Activated CD8-positive, alpha-beta memory T cell treated with anti-CD3 and anti-CD28 coated beads, Interleukin-2, amount 50 U/mL, for 4 hours (primary cell): ENCODE measurements at regions not wholly inside any gene's neighbourhood (a gene's known extent, or its start where the extent isn't known, plus 50 kb on each side); places are given as distances from the start of the nearest gene placed in this dataset.

Source experiments
- DNase-seq: peaks from one replicate; pipeline ENCODE4 v3.0.0-alpha.2; 2020

DNA sequence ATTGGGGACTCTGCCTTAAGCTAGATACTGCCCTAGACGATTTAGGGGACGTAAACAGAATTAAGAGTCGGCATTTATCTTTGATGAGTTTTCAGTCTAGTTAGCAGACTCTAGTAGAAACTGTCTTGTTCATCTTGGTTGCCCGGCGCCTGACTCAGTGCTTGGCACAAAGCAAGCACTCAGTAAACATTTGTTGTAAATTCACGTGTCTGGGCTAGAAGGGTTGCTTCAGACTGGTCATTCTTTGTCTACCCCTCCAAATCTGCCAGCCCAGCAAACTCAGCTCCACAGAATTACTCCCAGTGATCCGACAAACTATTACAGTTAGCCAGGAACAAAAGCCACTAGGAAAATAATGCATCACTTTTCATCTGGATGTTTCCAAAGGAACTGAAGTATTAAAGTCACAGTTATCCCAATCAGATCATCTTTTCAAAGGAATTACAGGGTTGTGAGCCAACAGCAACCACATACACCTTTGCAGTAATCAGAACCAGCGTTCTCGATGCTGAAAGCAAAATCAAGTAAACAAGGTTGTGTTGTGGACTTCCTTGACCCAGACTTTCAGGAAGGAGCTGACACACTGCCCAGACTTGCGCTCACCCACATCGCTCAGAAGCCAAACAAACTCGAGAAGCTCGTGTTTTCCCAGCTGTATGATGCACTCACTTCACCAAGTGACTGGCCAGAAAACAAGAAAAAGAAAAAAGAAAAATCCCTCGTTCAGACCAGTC, 66.5 kb upstream of the GADD45A start:
- no peak for DNase-seq

DNA sequence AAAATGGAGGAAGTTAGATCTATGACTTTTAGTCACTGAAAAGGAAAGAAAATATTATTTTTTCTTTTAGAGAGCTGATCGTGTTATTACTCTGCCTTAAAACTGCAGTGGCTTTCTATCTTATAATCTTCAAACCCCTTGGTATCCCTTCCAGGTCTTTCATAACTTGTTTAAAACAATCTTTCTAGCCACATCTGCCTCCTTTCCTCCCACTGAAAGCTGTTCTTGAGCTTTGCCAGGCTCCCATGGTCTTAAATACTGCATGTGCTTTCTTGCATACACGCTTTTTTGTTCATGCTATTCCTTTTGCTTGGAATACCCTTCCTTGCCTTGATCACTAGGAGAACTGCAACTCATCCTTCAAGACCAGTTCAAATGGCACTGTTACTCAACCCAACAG, 65.9 kb upstream of the GADD45A start:
- DNase-seq, result no peak

DNA sequence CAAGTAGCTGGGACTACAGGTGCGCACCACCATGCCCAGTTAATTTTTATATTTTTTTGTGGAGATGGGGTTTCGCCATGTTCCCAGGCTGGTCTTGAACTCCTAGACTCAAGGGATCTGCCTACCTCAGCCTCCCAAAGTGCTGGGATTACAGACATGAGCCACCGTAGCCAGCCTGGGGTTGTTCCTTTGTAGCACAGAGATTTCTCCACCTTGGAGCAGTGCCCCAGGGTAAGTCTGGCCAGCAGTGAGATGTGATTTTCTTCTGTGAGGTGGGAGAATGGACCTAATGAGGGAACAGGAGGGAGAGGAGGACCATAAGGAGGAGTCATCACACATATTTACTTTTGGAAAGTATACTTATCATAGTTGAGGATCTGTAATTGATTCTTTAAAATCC, 61.1 kb upstream of the GADD45A start:
- DNase-seq, result no peak

DNA sequence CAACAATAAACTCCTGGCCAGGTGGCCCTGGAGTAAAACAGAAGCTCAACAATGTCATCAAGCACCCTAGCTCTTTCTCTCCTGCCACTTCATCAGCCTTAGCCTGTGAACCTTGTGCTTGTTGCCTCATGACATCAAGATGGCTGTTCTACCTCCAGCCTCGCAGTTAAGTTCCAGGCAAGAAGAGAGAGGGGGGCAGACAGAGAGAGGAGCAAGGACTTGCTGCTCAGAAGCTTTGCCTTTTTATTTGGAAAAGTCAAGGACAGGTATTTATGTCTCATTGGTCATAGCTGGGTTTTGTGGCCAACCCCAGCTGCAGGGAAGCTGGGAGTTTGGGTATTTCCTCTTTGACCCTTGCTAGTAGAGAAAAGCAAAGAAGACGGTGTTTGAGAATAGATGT, 60.3 kb upstream of the GADD45A start:
- DNase-seq, result no peak

DNA sequence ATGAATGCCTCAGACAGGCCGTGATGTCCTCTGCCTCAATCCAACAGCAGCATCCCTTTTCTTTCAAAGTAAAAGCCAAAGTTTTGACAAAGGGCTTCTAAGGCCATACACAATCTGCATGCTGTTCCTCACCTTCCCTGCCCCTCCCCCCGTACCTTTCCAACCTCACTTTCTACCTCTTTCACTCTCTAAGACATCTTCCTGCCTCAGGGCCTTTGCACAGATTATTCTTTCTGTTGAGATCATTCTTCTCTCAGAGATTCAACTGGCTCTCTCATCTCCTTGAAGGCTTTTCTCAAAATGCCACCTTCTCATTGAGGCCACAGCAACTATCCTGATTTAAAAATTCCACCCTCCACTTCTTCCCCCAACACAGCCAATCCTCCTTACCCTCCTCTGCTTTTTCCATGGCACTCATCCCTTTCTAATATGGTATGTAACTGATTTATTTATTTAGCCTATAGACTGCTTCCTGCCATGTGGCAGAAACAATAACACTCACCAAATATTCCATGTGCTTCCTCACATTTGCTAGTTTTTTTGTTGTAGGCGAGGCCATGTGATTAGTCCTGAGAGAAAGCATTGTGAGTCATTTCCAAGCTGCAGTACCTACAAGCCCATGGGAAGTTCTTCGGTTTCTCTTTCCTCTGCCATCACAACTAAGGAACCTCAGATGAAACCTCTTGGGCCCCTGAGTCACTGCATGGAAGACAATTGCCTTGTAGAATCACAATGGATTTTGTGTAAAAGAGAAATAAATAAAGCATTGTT, 58.7 kb upstream of the GADD45A start:
- no peak for DNase-seq

DNA sequence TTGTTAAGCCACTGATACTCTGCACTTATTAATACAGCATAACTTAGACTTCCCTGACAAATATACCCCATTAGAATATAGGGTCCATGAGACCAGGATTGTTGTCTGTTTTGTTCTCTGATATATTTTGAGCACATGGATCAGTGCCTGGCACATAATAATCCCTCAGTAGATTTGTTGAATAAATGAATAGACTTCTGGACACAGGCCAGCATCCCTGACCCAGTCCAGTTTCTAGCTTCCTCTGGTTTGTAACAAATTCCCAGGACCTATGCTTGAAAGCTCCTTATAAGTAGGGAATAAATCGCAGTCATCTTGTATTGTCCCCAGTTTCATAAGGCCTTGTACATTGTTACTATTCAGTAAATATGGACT, 58.2 kb upstream of the GADD45A start:
- no peak for DNase-seq

DNA sequence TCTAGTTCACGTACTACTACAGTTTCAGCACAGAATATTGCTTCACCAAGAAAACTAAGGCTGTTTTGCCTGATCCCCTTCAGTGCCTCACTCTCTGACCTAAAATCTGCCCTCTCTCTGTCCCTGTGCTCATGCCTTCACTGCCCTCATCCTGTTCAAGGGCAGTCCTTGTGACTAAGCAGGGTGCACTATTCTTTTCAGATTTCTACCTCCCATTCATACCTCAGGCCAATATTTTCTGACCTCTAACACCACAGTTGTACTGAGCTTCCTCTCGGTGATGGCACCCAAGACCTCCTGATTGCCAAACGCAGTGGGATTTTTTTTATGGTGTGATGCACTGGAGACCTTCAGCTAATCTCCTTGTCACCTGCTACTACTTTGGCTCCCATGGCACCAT, 57.7 kb upstream of the GADD45A start:
- DNase-seq, result no peak

DNA sequence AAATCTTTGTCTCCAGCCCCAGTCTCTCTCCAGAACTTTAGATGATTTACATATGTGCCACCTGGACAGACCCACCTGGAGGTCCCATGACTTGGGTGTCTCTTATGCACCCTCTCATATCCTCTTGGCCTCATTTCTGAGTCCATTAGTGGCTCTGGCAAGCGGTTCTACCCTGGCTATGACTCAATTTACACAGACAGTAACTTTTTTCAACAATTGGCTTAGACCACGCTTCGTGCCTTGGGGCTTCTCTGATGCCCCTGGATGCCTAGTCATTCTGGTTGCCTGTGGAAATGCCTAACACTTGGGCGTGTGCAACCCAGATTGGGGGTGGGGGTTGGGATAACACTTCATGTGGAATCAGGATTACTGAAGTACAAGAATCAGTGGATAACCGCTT, 57.1 kb upstream of the GADD45A start:
- DNase-seq, result no peak

DNA sequence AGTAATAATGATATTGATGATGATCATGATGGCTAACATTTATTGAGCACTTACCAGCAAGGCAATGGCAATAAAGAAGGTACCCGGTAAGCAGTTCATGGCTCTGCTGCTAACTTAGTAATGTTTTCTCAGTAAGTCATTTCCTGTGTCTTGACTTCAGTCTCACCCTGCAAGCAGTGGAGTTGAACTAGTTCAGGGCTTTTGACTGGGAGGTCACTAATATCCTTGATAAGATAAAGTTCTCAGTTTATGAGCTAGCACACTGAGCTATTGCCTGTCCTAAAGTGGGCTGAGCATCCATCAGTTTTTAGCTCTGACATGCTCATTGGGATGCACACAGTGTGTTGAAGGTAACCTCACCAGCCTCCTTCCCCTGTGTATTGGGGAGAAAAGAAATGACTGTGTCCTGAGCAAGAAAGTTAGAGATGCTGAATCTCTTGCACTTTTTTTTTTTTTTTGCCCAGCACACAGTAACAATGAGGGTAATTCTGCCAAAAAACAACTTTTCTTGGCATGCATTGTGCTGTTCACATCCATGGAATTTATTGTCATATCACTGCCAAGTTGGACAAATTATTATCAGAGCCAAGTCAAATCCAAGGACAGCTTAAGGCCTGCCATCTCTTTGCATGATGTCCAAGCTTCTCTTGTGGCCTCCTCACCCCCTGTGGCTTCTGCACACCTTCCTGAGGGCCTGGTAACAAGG, 55.5 kb upstream of the GADD45A start:
- no peak for DNase-seq

DNA sequence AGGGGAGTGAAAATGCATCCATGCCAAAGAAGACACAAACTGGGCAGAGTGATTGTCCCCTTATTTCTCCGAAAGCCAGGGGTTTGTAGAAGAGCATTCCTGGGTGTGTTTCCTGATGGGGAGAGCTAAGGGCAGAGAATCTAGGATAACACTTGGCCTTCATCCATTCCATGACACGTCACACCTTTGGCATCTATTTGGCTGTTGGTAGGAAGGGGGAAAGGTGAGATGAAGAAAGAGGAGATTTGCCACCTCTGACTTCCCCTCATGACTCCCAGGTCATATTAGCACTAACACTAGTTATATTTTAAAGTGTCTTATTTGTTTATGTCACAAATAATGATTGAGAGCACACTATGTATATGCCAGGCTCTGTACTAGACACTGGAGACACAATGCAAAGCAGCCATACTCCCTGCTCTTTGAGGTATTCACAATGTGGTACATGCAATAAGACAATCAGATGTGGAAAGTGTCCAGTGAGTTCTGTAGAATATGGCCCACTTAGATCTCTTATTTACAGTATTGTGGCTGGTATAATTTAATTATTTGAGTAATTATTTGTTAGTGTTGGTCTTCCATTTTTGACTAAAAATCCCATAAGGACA, 54.5 kb upstream of the GADD45A start:
- DNase-seq, result no peak

DNA sequence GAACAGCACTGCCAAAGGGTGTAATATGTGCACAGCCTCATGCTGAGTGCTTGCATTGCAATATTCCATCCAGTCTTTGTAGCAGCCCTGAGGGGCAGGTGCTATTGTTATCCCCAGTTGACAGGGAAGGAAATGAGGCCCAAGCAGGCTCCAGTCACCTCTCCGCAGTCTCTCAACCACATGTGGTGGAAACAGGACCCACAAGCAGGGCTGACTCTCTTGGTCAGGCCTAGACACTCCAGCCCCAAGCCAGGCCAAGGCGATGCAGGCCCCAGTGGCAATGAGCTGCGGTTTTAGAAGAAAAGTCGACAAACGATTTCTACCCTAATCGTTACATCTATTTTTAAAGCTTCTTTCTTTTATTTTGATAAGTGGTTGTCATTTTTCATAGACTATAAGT, 52.6 kb upstream of the GADD45A start:
- no peak for DNase-seq

DNA sequence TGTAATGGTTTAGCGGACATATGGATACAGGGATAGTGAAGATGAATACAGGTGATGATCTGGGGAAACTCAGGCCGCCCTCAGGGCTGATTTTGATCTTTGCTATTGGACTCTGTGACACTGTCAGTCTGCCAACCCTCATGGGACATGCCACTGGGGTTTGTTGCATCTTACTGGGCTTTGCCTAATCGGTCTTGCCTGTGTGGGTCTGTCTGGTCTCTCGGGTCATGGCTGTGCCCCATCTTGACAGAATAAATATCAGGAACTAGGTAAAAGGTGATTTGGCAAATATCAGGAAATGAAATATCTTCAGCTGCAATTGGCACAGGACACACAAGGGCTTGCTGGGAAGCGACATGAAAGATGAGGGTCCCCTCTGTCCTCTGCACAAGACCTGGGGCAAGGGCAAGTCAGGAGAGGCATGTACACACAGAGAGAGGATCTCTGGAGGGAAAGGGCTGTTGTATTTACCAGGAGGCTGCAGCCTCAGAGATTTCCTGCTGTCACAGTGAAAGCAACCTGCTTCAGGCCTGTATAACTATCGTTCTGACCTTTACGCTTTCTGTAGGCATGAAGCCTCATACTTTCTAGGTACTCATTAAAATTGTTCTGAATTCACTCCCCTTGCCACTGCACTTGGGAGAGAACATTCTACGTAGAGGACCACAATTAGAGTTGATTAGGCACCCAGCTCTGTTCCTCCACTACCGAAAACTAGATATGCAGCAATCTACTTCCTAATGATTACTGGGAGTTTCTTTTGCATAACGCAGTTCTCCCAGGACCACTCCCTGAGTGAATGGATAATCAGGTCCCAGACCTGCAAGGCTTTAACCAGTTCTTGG, 52.0 kb upstream of the GADD45A start:
- DNase-seq, result no peak

DNA sequence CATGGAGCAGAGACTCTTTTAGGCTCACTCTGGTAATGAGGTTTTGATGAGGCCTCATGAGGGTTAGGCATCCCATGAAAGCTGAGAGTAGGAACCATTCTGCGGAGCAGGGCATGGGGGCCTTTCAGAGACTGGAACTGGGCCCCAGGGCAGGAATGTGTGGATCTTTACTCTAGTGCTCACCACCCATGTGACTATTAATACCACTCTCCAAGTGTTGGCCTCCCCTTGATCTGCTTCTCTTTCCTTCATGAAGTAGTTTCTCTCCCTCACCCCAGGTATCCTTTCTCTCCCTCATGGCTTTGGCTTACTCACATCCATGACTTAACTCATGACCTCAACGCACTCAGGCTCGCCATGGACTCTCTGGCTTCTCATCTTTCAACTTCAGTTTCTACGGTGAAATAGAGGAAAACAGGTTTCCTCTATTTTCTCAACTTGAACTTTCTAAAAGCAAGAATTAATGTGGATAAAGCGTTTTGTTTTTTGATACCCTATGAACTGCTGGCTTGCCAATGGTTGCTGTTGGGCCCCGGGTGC, 50.5 kb upstream of the GADD45A start:
- no peak for DNase-seq

DNA sequence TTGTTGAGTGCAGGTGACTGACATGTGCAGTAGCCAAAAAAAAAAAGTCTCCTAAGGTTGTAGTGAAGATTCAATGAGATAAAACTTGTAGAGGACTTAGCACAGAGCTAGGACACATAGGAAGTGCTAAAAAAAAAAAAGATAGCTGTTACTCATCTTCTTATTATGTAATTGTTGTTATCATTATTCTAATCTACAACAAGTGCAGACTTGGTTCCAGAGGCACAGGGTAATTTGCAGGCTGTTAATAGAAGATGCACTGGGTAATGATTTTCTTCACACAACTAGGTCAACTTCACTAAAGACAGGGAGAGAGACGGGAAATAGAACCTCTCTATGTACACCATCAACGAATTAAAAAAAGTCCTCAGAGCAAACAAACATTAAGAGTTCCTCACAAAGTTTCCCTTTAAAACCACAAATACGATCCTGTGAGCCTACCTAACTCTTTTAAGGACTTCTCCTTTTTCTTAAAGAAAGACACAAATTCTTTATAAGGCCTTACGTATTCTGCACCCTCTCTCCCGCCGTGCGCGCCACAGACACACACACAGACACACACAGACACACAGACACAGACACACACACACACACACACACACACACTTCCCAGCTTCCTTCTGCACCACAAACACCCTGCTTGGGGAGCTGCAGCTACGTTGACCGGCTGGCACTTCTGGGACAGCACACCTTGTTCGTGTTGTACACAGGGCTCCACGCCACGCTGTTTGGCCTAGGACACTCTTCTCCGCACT, 49.8 kb upstream of the GADD45A start:
- no peak for DNase-seq
